SK-N-SH treated with all-trans-retinoic acid at 6 μM for 48 hours (cell line): ENCODE measurements at regions not wholly inside any gene's neighbourhood (a gene's known extent, or its start where the extent isn't known, plus 50 kb on each side); places are given as distances from the start of the nearest gene placed in this dataset.

Experiments
- ATAC-seq: fragments of 200-7000 bp; cut with Tn5 transposase; 3 replicates; pipeline ENCODE4 v1.9.1; 2020; ENCODE audit warnings: mild to moderate bottlenecking, moderate library complexity
- ARNTL ChIP-seq: fragments of 450-650 bp; formaldehyde crosslinking; IDR thresholded peaks from 2 replicates; pipeline ENCODE4 v1.5.0; 2020; ENCODE audit warnings: low read depth, mild to moderate bottlenecking, moderate library complexity, borderline replicate concordance
- CSDC2 ChIP-seq: fragments of 250-450 bp; sonication (Bioruptor Pico); IDR thresholded peaks from 2 replicates; pipeline ENCODE4 v1.5.0; 2020; ENCODE audit warnings: mild to moderate bottlenecking, moderate library complexity
- ESRRG ChIP-seq: fragments of 250-450 bp; sonication (Bioruptor Pico); IDR thresholded peaks from 2 replicates; pipeline ENCODE4 v1.6.1; 2021; ENCODE audit warnings: mild to moderate bottlenecking
- ISL1 ChIP-seq: fragments of 250-450 bp; sonication (Bioruptor Pico); IDR thresholded peaks from 2 replicates; pipeline ENCODE4 v2.1.2; 2022; ENCODE audit warnings: mild to moderate bottlenecking, moderate library complexity
- OSR1 ChIP-seq: fragments of 250-450 bp; sonication (Bioruptor Pico); IDR thresholded peaks from 2 replicates; pipeline ENCODE4 v1.8.0; 2022; ENCODE audit warnings: moderate library complexity, mild to moderate bottlenecking, inconsistent platforms
- PPARA ChIP-seq: fragments of 250-450 bp; sonication (Bioruptor Pico); IDR thresholded peaks from 2 replicates; pipeline ENCODE4 v1.5.0; 2020; ENCODE audit warnings: mild to moderate bottlenecking, borderline replicate concordance
- RARB ChIP-seq: fragments of 250-450 bp; sonication (Bioruptor Pico); IDR thresholded peaks from 2 replicates; pipeline ENCODE4 v1.8.0; 2021; ENCODE audit warnings: mild to moderate bottlenecking, moderate library complexity
- TCF4 ChIP-seq: fragments of 250-450 bp; sonication (Bioruptor Pico); IDR thresholded peaks from 2 replicates; pipeline ENCODE4 v1.8.0; 2021; ENCODE audit warnings: mild to moderate bottlenecking, moderate library complexity, borderline replicate concordance
- TOX ChIP-seq: fragments of 250-450 bp; sonication (Bioruptor Pico); IDR thresholded peaks from 2 replicates; pipeline ENCODE4 v1.8.0; 2021; ENCODE audit warnings: mild to moderate bottlenecking, moderate library complexity, borderline replicate concordance
- ZC3H10 ChIP-seq: fragments of 250-450 bp; sonication (Bioruptor Pico); IDR thresholded peaks from 2 replicates; pipeline ENCODE4 v1.5.1; 2021; ENCODE audit warnings: mild to moderate bottlenecking, moderate library complexity
- ZFP3 ChIP-seq: fragments of 250-450 bp; sonication (Bioruptor Pico); IDR thresholded peaks from 2 replicates; pipeline ENCODE4 v1.5.0; 2020; ENCODE audit warnings: mild to moderate bottlenecking, moderate library complexity
- ZFP30 ChIP-seq: fragments of 450-650 bp; formaldehyde crosslinking; IDR thresholded peaks from 2 replicates; pipeline ENCODE4 v1.5.0; 2022; ENCODE audit warnings: mild to moderate bottlenecking, moderate library complexity
- ZNF70 ChIP-seq: fragments of 450-650 bp; formaldehyde crosslinking; IDR thresholded peaks from 2 replicates; pipeline ENCODE4 v1.5.0; 2020; ENCODE audit warnings: mild to moderate bottlenecking, moderate library complexity
- ZNF8 ChIP-seq: fragments of 450-650 bp; formaldehyde crosslinking; IDR thresholded peaks from 2 replicates; pipeline ENCODE4 v1.5.0; 2020; ENCODE audit warnings: mild to moderate bottlenecking, moderate library complexity
- TF ChIP-seq, protein P1 (sequence below): fragments of 250-450 bp; sonication (Bioruptor Pico); IDR thresholded peaks from 2 replicates; pipeline ENCODE4 v1.5.1; 2020; ENCODE audit warnings: low read depth, mild to moderate bottlenecking, moderate library complexity
- TF ChIP-seq, protein P2 (sequence below): fragments of 250-450 bp; sonication (Bioruptor Pico); IDR thresholded peaks from 2 replicates; pipeline ENCODE4 v1.5.0; 2020; ENCODE audit warnings: mild to moderate bottlenecking, moderate library complexity
- TF ChIP-seq, protein P3 (sequence below): fragments of 250-450 bp; sonication (Bioruptor Pico); IDR thresholded peaks from 2 replicates; pipeline ENCODE4 v1.8.0; 2021; ENCODE audit warnings: low read depth, mild to moderate bottlenecking, moderate library complexity, borderline replicate concordance
- TF ChIP-seq, protein P4 (sequence below): fragments of 250-450 bp; sonication (Bioruptor Pico); IDR thresholded peaks from 2 replicates; pipeline ENCODE4 v1.5.1; 2021; ENCODE audit warnings: mild to moderate bottlenecking, moderate library complexity
- TF ChIP-seq, protein P5 (sequence below): fragments of 250-450 bp; sonication (Bioruptor Pico); IDR thresholded peaks from 2 replicates; pipeline ENCODE4 v1.8.0; 2020; ENCODE audit warnings: mild to moderate bottlenecking, moderate library complexity, borderline replicate concordance

DNA sequence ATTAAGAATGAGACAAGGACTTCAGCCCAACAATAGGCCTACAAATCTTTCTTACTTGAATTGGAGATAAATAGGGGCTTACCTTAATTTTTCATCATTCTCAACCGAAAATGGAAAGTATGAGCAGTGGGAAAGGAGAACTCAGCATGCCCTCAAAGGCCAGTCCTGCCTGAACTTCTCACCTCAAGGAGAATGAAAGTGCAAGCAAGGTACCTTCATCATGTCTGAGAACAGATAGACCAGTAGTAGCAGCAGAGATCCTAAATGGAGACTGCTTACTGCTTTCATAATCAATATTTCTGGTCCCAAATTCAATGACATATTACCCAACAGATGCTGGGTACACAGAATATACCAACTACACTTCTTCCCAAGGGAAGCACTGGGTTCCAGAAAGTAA, 194.0 kb upstream of the SLITRK1 start:
- ATAC-seq, result no peak
- TF ChIP-seq ESRRG (CRISPR knock-in tag) (no peak), ZNF70 (no peak), TCF4 (CRISPR knock-in tag) (no peak), ZFP30 (CRISPR knock-in tag) (no peak), OSR1 (no peak), TOX (no peak), ARNTL (CRISPR knock-in tag) (no peak), ISL1 (CRISPR knock-in tag) (no peak), ZC3H10 (CRISPR knock-in tag) (no peak), RARB (CRISPR knock-in tag) (no peak)
- TF ChIP-seq, protein P1, sequence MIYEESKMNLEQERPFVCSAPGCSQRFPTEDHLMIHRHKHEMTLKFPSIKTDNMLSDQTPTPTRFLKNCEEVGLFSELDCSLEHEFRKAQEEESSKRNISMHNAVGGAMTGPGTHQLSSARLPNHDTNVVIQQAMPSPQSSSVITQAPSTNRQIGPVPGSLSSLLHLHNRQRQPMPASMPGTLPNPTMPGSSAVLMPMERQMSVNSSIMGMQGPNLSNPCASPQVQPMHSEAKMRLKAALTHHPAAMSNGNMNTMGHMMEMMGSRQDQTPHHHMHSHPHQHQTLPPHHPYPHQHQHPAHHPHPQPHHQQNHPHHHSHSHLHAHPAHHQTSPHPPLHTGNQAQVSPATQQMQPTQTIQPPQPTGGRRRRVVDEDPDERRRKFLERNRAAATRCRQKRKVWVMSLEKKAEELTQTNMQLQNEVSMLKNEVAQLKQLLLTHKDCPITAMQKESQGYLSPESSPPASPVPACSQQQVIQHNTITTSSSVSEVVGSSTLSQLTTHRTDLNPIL, result no peak
- TF ChIP-seq, protein P2, sequence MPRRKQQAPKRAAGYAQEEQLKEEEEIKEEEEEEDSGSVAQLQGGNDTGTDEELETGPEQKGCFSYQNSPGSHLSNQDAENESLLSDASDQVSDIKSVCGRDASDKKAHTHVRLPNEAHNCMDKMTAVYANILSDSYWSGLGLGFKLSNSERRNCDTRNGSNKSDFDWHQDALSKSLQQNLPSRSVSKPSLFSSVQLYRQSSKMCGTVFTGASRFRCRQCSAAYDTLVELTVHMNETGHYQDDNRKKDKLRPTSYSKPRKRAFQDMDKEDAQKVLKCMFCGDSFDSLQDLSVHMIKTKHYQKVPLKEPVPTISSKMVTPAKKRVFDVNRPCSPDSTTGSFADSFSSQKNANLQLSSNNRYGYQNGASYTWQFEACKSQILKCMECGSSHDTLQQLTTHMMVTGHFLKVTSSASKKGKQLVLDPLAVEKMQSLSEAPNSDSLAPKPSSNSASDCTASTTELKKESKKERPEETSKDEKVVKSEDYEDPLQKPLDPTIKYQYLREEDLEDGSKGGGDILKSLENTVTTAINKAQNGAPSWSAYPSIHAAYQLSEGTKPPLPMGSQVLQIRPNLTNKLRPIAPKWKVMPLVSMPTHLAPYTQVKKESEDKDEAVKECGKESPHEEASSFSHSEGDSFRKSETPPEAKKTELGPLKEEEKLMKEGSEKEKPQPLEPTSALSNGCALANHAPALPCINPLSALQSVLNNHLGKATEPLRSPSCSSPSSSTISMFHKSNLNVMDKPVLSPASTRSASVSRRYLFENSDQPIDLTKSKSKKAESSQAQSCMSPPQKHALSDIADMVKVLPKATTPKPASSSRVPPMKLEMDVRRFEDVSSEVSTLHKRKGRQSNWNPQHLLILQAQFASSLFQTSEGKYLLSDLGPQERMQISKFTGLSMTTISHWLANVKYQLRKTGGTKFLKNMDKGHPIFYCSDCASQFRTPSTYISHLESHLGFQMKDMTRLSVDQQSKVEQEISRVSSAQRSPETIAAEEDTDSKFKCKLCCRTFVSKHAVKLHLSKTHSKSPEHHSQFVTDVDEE (CRISPR knock-in tag), result no peak

DNA sequence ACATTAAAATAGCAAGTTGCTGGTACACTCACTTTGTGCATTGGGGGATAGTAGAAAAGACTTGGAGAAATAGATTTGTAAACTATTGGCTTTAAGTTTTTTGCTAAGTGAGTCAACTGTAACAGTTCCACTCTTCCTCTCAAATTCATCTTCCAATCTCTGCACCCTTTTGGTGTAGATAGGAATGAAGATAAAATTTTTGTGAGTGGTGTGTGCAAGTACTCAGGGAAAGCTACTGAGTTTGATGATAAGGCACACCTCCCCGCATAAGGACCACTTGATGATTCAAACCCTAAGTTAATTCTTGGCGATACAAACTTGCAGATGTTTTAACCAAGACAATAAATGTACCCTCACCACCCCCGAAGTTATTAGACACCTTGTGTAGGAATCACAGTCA, 168.3 kb upstream of the SLITRK1 start:
- no peak for ATAC-seq

DNA sequence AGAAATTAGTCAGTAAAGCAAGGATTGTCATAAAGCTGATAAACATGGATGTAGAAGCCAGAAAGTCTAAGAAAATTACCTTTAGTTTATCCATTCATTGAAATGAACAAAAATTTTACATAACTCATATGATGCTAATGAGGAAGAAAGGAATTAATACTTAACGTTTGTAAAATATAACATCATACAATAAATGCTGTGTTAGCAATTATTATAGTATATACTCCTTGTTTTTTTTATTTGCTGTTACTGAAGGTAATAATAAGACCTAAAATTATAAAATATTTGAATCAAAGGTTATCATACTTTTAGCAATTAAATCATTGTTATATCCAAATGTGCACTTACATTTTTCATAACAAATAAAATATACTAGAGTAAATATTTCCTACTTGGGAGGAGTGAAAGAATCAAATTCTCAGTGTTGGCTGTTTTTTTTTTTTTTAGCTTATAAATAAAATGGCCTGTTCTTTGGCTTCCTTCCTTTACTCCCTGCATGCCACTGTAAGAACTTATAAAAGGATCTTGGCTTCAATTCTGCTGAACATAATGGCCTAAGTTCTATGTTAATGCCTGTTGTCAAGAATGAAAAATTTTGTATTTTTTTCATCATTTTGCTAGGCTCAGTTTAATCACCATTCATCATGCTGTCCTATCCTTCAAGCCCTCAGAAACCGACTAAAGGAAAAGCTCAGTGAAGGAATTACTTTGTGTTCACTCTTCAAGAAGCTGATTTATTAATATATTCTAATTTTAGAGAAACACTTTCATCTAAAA, 167.4 kb upstream of the SLITRK1 start:
- TF ChIP-seq CSDC2 (CRISPR knock-in tag), result no peak
- TF ChIP-seq OSR1, result no peak
- TF ChIP-seq, protein P3, sequence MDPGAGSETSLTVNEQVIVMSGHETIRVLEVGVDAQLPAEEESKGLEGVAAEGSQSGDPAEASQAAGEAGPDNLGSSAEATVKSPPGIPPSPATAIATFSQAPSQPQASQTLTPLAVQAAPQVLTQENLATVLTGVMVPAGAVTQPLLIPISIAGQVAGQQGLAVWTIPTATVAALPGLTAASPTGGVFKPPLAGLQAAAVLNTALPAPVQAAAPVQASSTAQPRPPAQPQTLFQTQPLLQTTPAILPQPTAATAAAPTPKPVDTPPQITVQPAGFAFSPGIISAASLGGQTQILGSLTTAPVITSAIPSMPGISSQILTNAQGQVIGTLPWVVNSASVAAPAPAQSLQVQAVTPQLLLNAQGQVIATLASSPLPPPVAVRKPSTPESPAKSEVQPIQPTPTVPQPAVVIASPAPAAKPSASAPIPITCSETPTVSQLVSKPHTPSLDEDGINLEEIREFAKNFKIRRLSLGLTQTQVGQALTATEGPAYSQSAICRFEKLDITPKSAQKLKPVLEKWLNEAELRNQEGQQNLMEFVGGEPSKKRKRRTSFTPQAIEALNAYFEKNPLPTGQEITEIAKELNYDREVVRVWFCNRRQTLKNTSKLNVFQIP (CRISPR knock-in tag), result no peak
- no peak for TF ChIP-seq RARB (CRISPR knock-in tag)
- TF ChIP-seq TOX, result no peak
- TF ChIP-seq ZNF70, result no peak
- no peak for TF ChIP-seq ZNF8 (CRISPR knock-in tag)
- TF ChIP-seq, protein P4, sequence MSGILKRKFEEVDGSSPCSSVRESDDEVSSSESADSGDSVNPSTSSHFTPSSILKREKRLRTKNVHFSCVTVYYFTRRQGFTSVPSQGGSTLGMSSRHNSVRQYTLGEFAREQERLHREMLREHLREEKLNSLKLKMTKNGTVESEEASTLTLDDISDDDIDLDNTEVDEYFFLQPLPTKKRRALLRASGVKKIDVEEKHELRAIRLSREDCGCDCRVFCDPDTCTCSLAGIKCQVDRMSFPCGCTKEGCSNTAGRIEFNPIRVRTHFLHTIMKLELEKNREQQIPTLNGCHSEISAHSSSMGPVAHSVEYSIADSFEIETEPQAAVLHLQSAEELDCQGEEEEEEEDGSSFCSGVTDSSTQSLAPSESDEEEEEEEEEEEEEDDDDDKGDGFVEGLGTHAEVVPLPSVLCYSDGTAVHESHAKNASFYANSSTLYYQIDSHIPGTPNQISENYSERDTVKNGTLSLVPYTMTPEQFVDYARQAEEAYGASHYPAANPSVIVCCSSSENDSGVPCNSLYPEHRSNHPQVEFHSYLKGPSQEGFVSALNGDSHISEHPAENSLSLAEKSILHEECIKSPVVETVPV (CRISPR knock-in tag), result no peak
- no peak for TF ChIP-seq TCF4 (CRISPR knock-in tag)
- TF ChIP-seq ZFP30 (CRISPR knock-in tag), result no peak
- no peak for TF ChIP-seq ZC3H10 (CRISPR knock-in tag)
- no peak for TF ChIP-seq ISL1 (CRISPR knock-in tag)
- ATAC-seq, result no peak

More for the DNA sequence above, 168.3 kb upstream of the SLITRK1 start:
- TF ChIP-seq ISL1 (CRISPR knock-in tag) (no peak), RARB (CRISPR knock-in tag) (no peak), ZFP30 (CRISPR knock-in tag) (no peak), PPARA (no peak), CSDC2 (CRISPR knock-in tag) (no peak), OSR1 (no peak), ZNF8 (CRISPR knock-in tag) (no peak), ZNF70 (no peak), ZFP3 (no peak), TCF4 (CRISPR knock-in tag) (no peak)
- TF ChIP-seq, protein P1, result no peak
- TF ChIP-seq, protein P5, sequence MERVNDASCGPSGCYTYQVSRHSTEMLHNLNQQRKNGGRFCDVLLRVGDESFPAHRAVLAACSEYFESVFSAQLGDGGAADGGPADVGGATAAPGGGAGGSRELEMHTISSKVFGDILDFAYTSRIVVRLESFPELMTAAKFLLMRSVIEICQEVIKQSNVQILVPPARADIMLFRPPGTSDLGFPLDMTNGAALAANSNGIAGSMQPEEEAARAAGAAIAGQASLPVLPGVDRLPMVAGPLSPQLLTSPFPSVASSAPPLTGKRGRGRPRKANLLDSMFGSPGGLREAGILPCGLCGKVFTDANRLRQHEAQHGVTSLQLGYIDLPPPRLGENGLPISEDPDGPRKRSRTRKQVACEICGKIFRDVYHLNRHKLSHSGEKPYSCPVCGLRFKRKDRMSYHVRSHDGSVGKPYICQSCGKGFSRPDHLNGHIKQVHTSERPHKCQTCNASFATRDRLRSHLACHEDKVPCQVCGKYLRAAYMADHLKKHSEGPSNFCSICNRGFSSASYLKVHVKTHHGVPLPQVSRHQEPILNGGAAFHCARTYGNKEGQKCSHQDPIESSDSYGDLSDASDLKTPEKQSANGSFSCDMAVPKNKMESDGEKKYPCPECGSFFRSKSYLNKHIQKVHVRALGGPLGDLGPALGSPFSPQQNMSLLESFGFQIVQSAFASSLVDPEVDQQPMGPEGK, result no peak
- TF ChIP-seq, protein P4 (CRISPR knock-in tag), result no peak
